Superior temporal gyrus (tissue), 1 donor: ENCODE measurements at regions not wholly inside any gene's neighbourhood (a gene's known extent, or its start where the extent isn't known, plus 50 kb on each side); places are given as distances from the start of the nearest gene placed in this dataset.

Experiments
- DNase-seq: peaks from one replicate; pipeline ENCODE4 v3.0.0-alpha.2; 2016; ENCODE audit errors: extremely low spot score

GRCh38 chr9:99694393-99694792, 127.3 kb upstream of the NR4A3 start:
- no peak for DNase-seq

GRCh38 chr9:99699396-99699795, 122.3 kb upstream of the NR4A3 start:
- DNase-seq: no peak

- no peak for DNase-seq
Measured at GRCh38 chr9:99712214-99712613, 109.5 kb upstream of the NR4A3 start.

- no peak for DNase-seq
Measured at GRCh38 chr9:99713838-99714306, 107.8 kb upstream of the NR4A3 start.

- no peak for DNase-seq
Measured at GRCh38 chr9:99718631-99719030, 103.1 kb upstream of the NR4A3 start.

GRCh38 chr9:99720455-99721050, 101.1 kb upstream of the NR4A3 start:
- no peak for DNase-seq

GRCh38 chr9:99721898-99722297, 99.8 kb upstream of the NR4A3 start:
- DNase-seq: no peak

- DNase-seq: no peak
Measured at GRCh38 chr9:99722877-99723276, 98.8 kb upstream of the NR4A3 start.

GRCh38 chr9:99724640-99725039, 97.0 kb upstream of the NR4A3 start:
- no peak for DNase-seq

GRCh38 chr9:99725852-99726251, 95.8 kb upstream of the NR4A3 start:
- DNase-seq: no peak

GRCh38 chr9:99726758-99727157, 94.9 kb upstream of the NR4A3 start:
- DNase-seq: no peak

GRCh38 chr9:99730062-99730461, 91.6 kb upstream of the NR4A3 start:
- DNase-seq: no peak

GRCh38 chr9:99731950-99732349, 89.7 kb upstream of the NR4A3 start:
- no peak for DNase-seq

GRCh38 chr9:99732715-99733114, 89.0 kb upstream of the NR4A3 start:
- no peak for DNase-seq

GRCh38 chr9:99735041-99735440, 86.6 kb upstream of the NR4A3 start:
- no peak for DNase-seq

GRCh38 chr9:99736291-99736690, 85.4 kb upstream of the NR4A3 start:
- no peak for DNase-seq

GRCh38 chr9:99737649-99738048, 84.0 kb upstream of the NR4A3 start:
- DNase-seq: no peak

GRCh38 chr9:99743006-99743405, 78.7 kb upstream of the NR4A3 start:
- no peak for DNase-seq

- no peak for DNase-seq
Measured at GRCh38 chr9:99743455-99743854, 78.2 kb upstream of the NR4A3 start.

GRCh38 chr9:99744132-99744531, 77.6 kb upstream of the NR4A3 start:
- no peak for DNase-seq

- no peak for DNase-seq
Measured at GRCh38 chr9:99745085-99745484, 76.6 kb upstream of the NR4A3 start.

- DNase-seq: no peak
Measured at GRCh38 chr9:99746406-99746805, 75.3 kb upstream of the NR4A3 start.

GRCh38 chr9:99748266-99748665, 73.4 kb upstream of the NR4A3 start:
- no peak for DNase-seq

- no peak for DNase-seq
Measured at GRCh38 chr9:99748676-99749075, 73.0 kb upstream of the NR4A3 start.
